ENCODE measurements at regions not wholly inside any gene's neighbourhood (a gene's known extent, or its start where the extent isn't known, plus 50 kb on each side); places are given as distances from the start of the nearest gene placed in this dataset.

- no peaks in the 10 kb centered on the region for H3K9me3 ChIP-seq (ENCODE audit: control insufficient read depth, insufficient read depth, low read length)
- no peaks in the 10 kb centered on the region for H3K4me1 ChIP-seq (ENCODE audit: control insufficient read depth, insufficient read depth, low read length)
- H3K9ac ChIP-seq (ENCODE audit: low read depth, low read length): no peak overlapping the region
- no peaks in the 10 kb centered on the region for H3K36me3 ChIP-seq (ENCODE audit: control insufficient read depth, insufficient read depth, low read length)
- no peaks in the 10 kb centered on the region for H3K27me3 ChIP-seq (ENCODE audit: control insufficient read depth, insufficient read depth, low read length)
- H3K4me3 ChIP-seq (ENCODE audit: low read depth, low read length): no peak overlapping the region
These were observed 472.8 kb upstream of the ASIC2 start for GRCh38 chr17:33765871-33766270.

- Histone ChIP-seq H3K4me1 (ENCODE audit: control insufficient read depth, insufficient read depth, low read length) (no peaks in the 10 kb centered on the region), H3K9ac (ENCODE audit: low read depth, low read length) (no peak overlapping the region), H3K9me3 (ENCODE audit: control insufficient read depth, insufficient read depth, low read length) (no peaks in the 10 kb centered on the region), H3K4me3 (ENCODE audit: low read depth, low read length) (no peak overlapping the region), H3K27me3 (ENCODE audit: control insufficient read depth, insufficient read depth, low read length) (no peaks in the 10 kb centered on the region), H3K36me3 (ENCODE audit: control insufficient read depth, insufficient read depth, low read length) (no peaks in the 10 kb centered on the region)
These were observed 473.6 kb upstream of the ASIC2 start for GRCh38 chr17:33766721-33767120.

- Histone ChIP-seq H3K27me3 (ENCODE audit: control insufficient read depth, insufficient read depth, low read length) (no peaks in the 10 kb centered on the region), H3K4me3 (ENCODE audit: low read depth, low read length) (no peak overlapping the region), H3K4me1 (ENCODE audit: control insufficient read depth, insufficient read depth, low read length) (no peaks in the 10 kb centered on the region), H3K36me3 (ENCODE audit: control insufficient read depth, insufficient read depth, low read length) (no peaks in the 10 kb centered on the region), H3K9ac (ENCODE audit: low read depth, low read length) (no peak overlapping the region), H3K9me3 (ENCODE audit: control insufficient read depth, insufficient read depth, low read length) (no peaks in the 10 kb centered on the region)
These were observed 476.0 kb upstream of the ASIC2 start for GRCh38 chr17:33769066-33769465.

GRCh38 chr17:33776304-33776703 is 478.8 kb upstream of the CCL2 start:
- H3K9ac ChIP-seq (ENCODE audit: low read depth, low read length): no peak overlapping the region
- no peaks in the 10 kb centered on the region for H3K4me1 ChIP-seq (ENCODE audit: control insufficient read depth, insufficient read depth, low read length)
- H3K9me3 ChIP-seq (ENCODE audit: control insufficient read depth, insufficient read depth, low read length): no peaks in the 10 kb centered on the region
- H3K36me3 ChIP-seq (ENCODE audit: control insufficient read depth, insufficient read depth, low read length): no peaks in the 10 kb centered on the region
- no peaks in the 10 kb centered on the region for H3K27me3 ChIP-seq (ENCODE audit: control insufficient read depth, insufficient read depth, low read length)
- no peak overlapping the region for H3K4me3 ChIP-seq (ENCODE audit: low read depth, low read length)

- H3K4me3 ChIP-seq (ENCODE audit: low read depth, low read length): no peak overlapping the region
- no peaks in the 10 kb centered on the region for H3K36me3 ChIP-seq (ENCODE audit: control insufficient read depth, insufficient read depth, low read length)
- no peaks in the 10 kb centered on the region for H3K27me3 ChIP-seq (ENCODE audit: control insufficient read depth, insufficient read depth, low read length)
- no peaks in the 10 kb centered on the region for H3K9me3 ChIP-seq (ENCODE audit: control insufficient read depth, insufficient read depth, low read length)
- no peak overlapping the region for H3K9ac ChIP-seq (ENCODE audit: low read depth, low read length)
- H3K4me1 ChIP-seq (ENCODE audit: control insufficient read depth, insufficient read depth, low read length): no peaks in the 10 kb centered on the region
These were observed 478.2 kb upstream of the CCL2 start for GRCh38 chr17:33776903-33777302.

GRCh38 chr17:33777674-33778073 is 477.4 kb upstream of the CCL2 start:
- Histone ChIP-seq H3K27me3 (ENCODE audit: control insufficient read depth, insufficient read depth, low read length) (no peaks in the 10 kb centered on the region), H3K4me1 (ENCODE audit: control insufficient read depth, insufficient read depth, low read length) (no peaks in the 10 kb centered on the region), H3K9me3 (ENCODE audit: control insufficient read depth, insufficient read depth, low read length) (no peaks in the 10 kb centered on the region), H3K36me3 (ENCODE audit: control insufficient read depth, insufficient read depth, low read length) (no peaks in the 10 kb centered on the region), H3K4me3 (ENCODE audit: low read depth, low read length) (no peak overlapping the region), H3K9ac (ENCODE audit: low read depth, low read length) (no peak overlapping the region)

- Histone ChIP-seq H3K9ac (ENCODE audit: low read depth, low read length) (no peak overlapping the region), H3K36me3 (ENCODE audit: control insufficient read depth, insufficient read depth, low read length) (no peaks in the 10 kb centered on the region), H3K4me3 (ENCODE audit: low read depth, low read length) (no peak overlapping the region), H3K27me3 (ENCODE audit: control insufficient read depth, insufficient read depth, low read length) (no peaks in the 10 kb centered on the region), H3K4me1 (ENCODE audit: control insufficient read depth, insufficient read depth, low read length) (no peaks in the 10 kb centered on the region), H3K9me3 (ENCODE audit: control insufficient read depth, insufficient read depth, low read length) (no peaks in the 10 kb centered on the region)
These were observed 476.4 kb upstream of the CCL2 start for GRCh38 chr17:33778505-33779233.

GRCh38 chr17:33779234-33779591 is 475.9 kb upstream of the CCL2 start:
- no peak overlapping the region for H3K9ac ChIP-seq (ENCODE audit: low read depth, low read length)
- no peaks in the 10 kb centered on the region for H3K4me1 ChIP-seq (ENCODE audit: control insufficient read depth, insufficient read depth, low read length)
- no peak overlapping the region for H3K4me3 ChIP-seq (ENCODE audit: low read depth, low read length)
- H3K27me3 ChIP-seq (ENCODE audit: control insufficient read depth, insufficient read depth, low read length): no peaks in the 10 kb centered on the region
- no peaks in the 10 kb centered on the region for H3K9me3 ChIP-seq (ENCODE audit: control insufficient read depth, insufficient read depth, low read length)
- H3K36me3 ChIP-seq (ENCODE audit: control insufficient read depth, insufficient read depth, low read length): no peaks in the 10 kb centered on the region

- no peaks in the 10 kb centered on the region for H3K9me3 ChIP-seq (ENCODE audit: control insufficient read depth, insufficient read depth, low read length)
- no peaks in the 10 kb centered on the region for H3K36me3 ChIP-seq (ENCODE audit: control insufficient read depth, insufficient read depth, low read length)
- no peak overlapping the region for H3K9ac ChIP-seq (ENCODE audit: low read depth, low read length)
- H3K4me1 ChIP-seq (ENCODE audit: control insufficient read depth, insufficient read depth, low read length): no peaks in the 10 kb centered on the region
- no peaks in the 10 kb centered on the region for H3K27me3 ChIP-seq (ENCODE audit: control insufficient read depth, insufficient read depth, low read length)
- H3K4me3 ChIP-seq (ENCODE audit: low read depth, low read length): no peak overlapping the region
These were observed 469.8 kb upstream of the CCL2 start for GRCh38 chr17:33785281-33785680.

- Histone ChIP-seq H3K9ac (ENCODE audit: low read depth, low read length) (no peak overlapping the region), H3K9me3 (ENCODE audit: control insufficient read depth, insufficient read depth, low read length) (no peaks in the 10 kb centered on the region), H3K27me3 (ENCODE audit: control insufficient read depth, insufficient read depth, low read length) (no peaks in the 10 kb centered on the region), H3K4me3 (ENCODE audit: low read depth, low read length) (no peak overlapping the region), H3K4me1 (ENCODE audit: control insufficient read depth, insufficient read depth, low read length) (no peaks in the 10 kb centered on the region), H3K36me3 (ENCODE audit: control insufficient read depth, insufficient read depth, low read length) (no peaks in the 10 kb centered on the region)
These were observed 468.6 kb upstream of the CCL2 start for GRCh38 chr17:33786478-33786877.

- H3K4me1 ChIP-seq (ENCODE audit: control insufficient read depth, insufficient read depth, low read length): no peaks in the 10 kb centered on the region
- H3K27me3 ChIP-seq (ENCODE audit: control insufficient read depth, insufficient read depth, low read length): no peaks in the 10 kb centered on the region
- no peaks in the 10 kb centered on the region for H3K36me3 ChIP-seq (ENCODE audit: control insufficient read depth, insufficient read depth, low read length)
- no peak overlapping the region for H3K4me3 ChIP-seq (ENCODE audit: low read depth, low read length)
- no peaks in the 10 kb centered on the region for H3K9me3 ChIP-seq (ENCODE audit: control insufficient read depth, insufficient read depth, low read length)
- H3K9ac ChIP-seq (ENCODE audit: low read depth, low read length): no peak overlapping the region
These were observed 465.4 kb upstream of the CCL2 start for GRCh38 chr17:33789658-33790057.

- Histone ChIP-seq H3K36me3 (ENCODE audit: control insufficient read depth, insufficient read depth, low read length) (no peaks in the 10 kb centered on the region), H3K9ac (ENCODE audit: low read depth, low read length) (no peak overlapping the region), H3K9me3 (ENCODE audit: control insufficient read depth, insufficient read depth, low read length) (no peaks in the 10 kb centered on the region), H3K27me3 (ENCODE audit: control insufficient read depth, insufficient read depth, low read length) (no peaks in the 10 kb centered on the region), H3K4me3 (ENCODE audit: low read depth, low read length) (no peak overlapping the region), H3K4me1 (ENCODE audit: control insufficient read depth, insufficient read depth, low read length) (no peaks in the 10 kb centered on the region)
These were observed 457.9 kb upstream of the CCL2 start for GRCh38 chr17:33797181-33797580.
